CD4-positive, alpha-beta T cell treated with Interleukin-21 for 1 hour (primary cell): ENCODE measurements at regions not wholly inside any gene's neighbourhood (a gene's known extent, or its start where the extent isn't known, plus 50 kb on each side); places are given as distances from the start of the nearest gene placed in this dataset.
"Not testable (repeated sequence)": the region's sequence is repeated elsewhere in the genome, so short reads cannot be mapped to it uniquely, and the experiment has no call there.

Source experiments
- DNase-seq: peaks from one replicate; pipeline ENCODE4 v3.0.0-alpha.2; 2020

DNA sequence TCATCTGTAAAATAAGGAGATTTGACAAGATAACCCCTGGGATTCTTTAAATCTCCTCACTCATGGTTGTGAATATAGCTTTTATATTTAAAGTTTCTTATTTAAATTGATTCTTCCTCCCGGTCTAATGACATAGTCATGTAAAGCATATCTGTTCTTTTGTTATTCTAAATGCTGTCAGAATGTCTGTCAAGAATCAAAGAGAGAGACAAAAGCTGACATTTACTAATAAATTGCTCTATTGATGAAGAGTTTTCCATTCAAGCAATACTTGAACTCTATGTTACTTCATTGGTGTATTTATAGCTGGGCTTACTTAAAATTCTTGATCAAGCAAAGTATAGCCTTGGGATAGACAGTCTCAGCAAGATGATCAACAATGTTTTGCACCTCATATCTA lies 865.8 kb downstream of the TBC1D32 start:
- no peak for DNase-seq

DNA sequence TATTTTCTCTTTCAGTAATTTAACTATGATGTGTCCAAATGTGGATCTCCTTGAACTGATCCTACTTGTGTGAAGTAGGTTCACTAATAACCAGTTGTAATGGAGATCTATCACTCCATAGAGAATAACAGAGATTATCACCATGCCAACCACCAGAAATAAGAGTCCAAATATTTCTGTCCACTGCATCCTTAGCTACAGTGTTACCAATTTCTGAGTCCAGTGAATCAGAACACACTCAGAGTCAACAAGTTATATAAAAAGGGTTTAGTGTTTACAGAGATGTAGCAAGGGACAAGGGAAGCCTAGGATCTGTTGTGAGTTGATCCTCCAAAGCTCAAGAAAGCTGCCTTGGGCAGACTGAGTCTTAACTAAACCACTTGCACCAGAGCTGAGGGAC lies 882.8 kb downstream of the TBC1D32 start:
- DNase-seq: no peak

DNA sequence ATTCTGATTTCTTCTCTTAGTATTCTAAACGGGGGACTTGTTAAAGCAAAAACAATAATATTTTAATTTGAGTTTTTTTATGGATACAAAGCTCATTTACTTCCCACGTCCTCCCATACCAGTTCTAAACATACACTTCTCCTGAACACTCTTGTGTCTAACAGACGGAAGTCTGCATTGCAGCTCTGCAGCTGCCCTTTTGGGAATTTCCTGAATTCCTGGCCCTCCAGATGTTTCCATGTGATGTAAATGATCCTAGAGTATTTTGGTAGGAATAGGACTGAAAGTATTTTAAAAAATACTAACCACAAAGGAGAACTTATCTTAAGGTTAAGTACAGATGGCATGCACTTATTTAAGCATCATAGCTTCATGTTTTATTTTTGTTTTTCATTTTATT lies 886.7 kb downstream of the TBC1D32 start:
- DNase-seq: no peak

- DNase-seq: not testable (repeated sequence)
Observed at GRCh38 chr6:120432840-120433239, 901.4 kb downstream of the TBC1D32 start.

GRCh38 chr6:120431841-120432240 lies 902.4 kb downstream of the TBC1D32 start:
- no peak for DNase-seq

GRCh38 chr6:120411394-120411793 lies 922.9 kb downstream of the TBC1D32 start:
- no peak for DNase-seq

GRCh38 chr6:120410586-120410985 lies 923.7 kb downstream of the TBC1D32 start:
- DNase-seq: no peak

- DNase-seq: no peak
Observed at GRCh38 chr6:120407696-120408095, 926.6 kb downstream of the TBC1D32 start.

- DNase-seq: no peak
Observed at GRCh38 chr6:120405947-120406346, 928.3 kb downstream of the TBC1D32 start.

DNA sequence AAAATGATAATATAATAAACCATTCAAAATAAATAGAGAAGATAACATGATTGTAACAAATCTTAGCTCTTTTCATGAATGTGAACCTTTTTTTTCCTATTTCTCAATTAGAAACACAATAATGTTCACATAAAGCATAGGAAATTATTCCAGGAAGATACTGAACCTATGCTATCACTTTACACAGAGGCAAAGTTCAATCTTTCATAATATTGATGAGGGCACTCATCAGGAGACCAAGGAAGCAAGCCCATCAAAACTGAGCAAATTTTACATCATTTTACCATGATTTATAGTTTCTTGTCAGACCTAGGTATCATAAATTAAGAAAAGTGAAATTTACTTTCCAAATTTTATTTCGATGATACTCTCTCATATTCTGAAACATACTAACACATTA lies 938.5 kb downstream of the TBC1D32 start:
- DNase-seq: no peak

- DNase-seq: no peak
Observed at GRCh38 chr6:120395330-120395729, 939.0 kb downstream of the TBC1D32 start.

DNA sequence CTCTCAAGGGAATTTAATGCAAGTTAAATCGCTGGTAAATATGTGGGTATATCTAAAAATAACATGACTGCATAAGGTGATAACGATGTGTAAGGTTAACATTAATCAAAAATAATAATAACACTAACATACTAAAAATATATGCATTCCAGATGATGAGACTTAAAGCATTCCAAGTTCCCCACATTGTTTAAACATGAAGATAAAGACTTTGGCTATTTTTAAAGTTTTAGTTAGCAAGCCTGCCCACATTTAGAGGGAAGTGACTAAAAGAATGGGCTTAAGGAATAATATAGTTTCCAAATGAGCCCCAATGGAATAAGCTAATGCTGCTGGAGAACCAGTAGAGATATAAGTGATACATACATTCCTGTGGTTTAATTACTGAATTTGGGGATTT lies 941.3 kb downstream of the TBC1D32 start:
- DNase-seq: no peak

GRCh38 chr6:120384671-120385070 lies 949.6 kb downstream of the TBC1D32 start:
- DNase-seq: no peak

DNA sequence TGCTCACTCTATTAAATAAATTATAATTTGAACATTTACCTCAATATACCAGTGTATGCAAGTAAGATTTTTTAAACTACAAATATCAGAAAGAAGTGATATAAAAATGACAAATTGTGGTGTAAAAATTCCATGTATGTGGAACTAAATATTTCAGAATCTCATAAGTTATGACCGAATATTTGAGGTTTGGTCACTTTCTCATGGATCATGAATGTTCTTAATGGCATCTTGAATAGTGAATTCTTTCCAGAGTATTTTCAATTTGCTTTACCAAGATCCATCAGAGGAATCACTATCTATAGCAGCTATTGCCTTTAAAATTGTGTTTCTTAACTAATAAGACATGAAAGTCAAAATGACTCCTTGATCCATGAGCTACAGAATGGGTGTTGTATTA lies 950.6 kb downstream of the TBC1D32 start:
- DNase-seq: no peak

GRCh38 chr6:120378582-120379220 lies 955.6 kb downstream of the TBC1D32 start:
- no peak for DNase-seq

DNA sequence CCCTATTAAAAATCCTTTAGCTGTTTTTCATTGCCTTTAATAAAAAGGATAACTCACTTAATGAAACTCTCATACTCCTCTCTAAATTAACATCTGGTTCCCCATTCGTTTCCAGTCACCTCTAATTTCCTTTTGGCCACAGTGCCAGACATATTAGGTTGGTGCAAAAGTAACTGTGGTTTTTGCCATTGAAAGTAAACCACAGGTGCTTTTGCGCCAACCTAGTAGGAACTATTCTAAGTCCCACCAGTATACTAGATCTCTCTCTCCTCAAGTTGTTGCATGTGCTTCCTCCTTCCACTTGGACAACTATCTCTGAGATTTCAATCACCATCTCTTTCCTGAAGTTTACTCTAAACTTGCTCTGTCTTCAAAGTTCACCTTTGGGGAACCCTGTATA lies 961.1 kb downstream of the TBC1D32 start:
- no peak for DNase-seq

DNA sequence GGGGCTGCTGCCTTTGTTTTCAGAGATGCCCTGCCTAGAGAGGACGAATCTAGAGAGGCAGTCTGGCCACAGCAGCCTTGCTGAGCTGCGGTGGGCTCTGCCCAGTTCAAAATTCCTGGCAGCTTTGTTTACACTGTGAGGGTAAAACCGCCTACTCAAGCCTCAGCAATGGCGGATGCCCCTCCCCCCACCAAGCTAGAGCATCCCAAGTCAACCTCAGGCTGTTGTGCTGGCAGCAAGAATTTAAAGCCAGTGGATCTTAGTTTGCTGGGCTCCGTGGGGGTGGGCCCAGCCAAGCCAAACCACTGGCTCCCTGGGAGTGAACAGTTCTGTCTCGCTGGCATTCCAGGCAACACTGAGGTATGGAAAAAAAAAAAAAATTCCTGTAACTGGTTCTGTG lies 970.9 kb downstream of the TBC1D32 start:
- DNase-seq: no peak

DNA sequence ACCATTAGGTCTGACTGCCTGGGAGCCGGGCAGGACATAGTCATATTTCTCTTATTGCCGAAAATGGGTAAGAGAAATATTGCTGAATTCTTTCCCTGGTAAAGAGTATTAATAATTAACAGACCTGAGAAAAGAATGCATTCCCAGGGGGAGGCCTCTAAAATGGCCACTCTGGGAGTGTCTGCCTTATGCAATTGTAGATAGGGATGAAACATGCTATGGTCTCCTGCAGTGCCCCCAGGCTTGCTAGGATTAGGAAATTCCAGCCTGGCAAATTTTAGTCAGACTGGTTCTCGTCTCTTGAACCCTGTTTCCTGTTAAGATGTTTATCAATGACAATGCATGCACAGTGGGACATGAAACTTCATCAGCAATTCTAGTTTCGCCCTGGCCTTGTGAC lies 975.7 kb downstream of the TBC1D32 start:
- not testable (repeated sequence) for DNase-seq

DNA sequence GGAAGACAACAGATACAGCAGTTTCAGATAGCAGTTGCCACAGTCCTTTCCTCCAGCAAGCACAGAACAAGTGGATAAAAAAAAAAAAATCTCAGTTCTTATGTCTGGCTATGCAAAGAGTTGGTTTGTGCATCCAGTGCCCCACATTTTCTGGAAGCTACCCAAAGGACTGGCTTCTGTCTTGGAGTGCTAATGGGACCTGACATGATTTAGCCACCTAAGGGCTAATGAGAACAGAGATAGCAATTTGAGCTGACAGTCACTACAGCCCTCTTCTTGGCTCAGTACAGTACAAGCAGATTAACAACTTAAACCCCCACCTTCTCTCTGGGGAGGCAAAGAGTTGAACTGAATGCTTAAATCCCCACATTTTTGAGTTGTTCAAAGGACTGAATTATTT lies 976.8 kb downstream of the TBC1D32 start:
- no peak for DNase-seq

DNA sequence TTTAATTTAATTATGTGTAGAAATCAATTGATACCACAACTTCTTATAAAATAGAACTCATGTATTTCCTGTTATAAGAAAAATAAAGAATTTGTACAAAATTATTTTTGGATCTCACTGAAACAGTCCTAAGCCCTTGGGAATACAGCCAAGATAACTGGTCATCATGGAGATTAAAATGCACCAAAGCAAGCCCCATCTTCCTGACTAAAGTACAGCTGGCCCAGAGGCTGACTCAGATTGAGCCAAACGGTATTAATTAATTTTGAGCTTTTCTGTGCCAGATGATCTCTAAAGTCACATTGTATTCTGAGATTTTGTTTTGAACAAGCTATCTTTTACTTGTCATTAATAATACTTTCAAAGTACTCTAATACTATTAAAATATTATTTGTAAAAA lies 978.5 kb downstream of the TBC1D32 start:
- DNase-seq: no peak

GRCh38 chr6:120354452-120355098 lies 979.7 kb downstream of the TBC1D32 start:
- DNase-seq: no peak

DNA sequence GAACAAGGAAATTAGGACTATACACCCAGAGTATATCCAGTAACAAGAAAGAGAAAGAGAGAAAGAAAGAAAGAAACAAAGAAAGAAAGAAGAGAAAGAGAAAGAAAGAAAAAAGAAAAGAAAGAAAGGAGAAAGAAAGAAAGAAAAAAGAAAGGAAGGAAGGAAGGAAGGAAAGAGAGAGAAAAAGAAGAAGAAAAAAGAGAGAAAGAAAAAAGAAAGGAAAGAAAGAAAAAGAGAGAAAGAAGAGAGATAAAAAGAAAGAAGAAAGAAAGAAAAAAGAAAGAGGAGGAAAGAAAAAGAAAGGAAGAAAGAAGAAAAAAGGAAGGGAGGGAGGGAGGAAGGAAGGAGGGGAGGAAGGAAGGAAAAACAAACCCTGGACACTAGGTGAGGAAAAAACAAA lies 981.8 kb downstream of the TBC1D32 start:
- DNase-seq: no peak

- no peak for DNase-seq
Observed at GRCh38 chr6:120348926-120349325, 985.4 kb downstream of the TBC1D32 start.

DNA sequence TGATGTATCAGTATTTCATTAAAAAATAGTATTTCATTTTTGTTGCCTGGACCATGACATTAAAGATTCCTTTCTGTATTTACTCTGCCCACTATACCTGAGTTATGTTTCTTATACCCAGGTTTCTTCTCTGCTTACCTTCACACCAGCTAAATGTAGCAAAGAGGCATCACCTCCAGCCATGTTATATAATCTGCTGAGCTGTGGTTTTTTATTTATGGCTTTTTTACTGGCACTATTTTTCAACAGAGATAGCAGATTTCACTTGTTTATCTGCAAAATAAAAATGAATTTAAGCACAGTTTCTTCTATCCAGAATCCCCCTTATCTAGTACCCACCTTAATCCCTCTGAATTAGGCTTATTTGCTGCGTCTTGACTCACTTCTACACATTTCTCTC lies 979.0 kb upstream of the MAN1A1 start:
- no peak for DNase-seq
